ENCODE measurements at regions not wholly inside any gene's neighbourhood (a gene's known extent, or its start where the extent isn't known, plus 50 kb on each side); places are given as distances from the start of the nearest gene placed in this dataset.

- Histone ChIP-seq H3K9me3 (ENCODE audit: control insufficient read depth in 1 of 2, insufficient read depth in 1 of 2, low read depth in 1 of 2, low read length in 2 of 2) (no peaks in the 10 kb centered on the region), H4K20me1 (ENCODE audit: insufficient read depth) (no peaks in the 10 kb centered on the region), H3K9me2 (ENCODE audit: insufficient read depth) (no peaks in the 10 kb centered on the region), H3K36me3 (ENCODE audit: control insufficient read depth in 1 of 2, insufficient read depth in 2 of 2, low read length in 2 of 2) (no peaks in the 10 kb centered on the region), H3K4me2 (ENCODE audit: low read length) (no peak overlapping the region), H3K27ac (ENCODE audit: low read depth, low read length) (no peak overlapping the region), H3K9ac (ENCODE audit: low read length) (no peak overlapping the region), H3K27me3 (ENCODE audit: insufficient read depth, low read length) (peaks cover 21% of the 10 kb centered on the region), H2AFZ (ENCODE audit: low read depth, low read length, poor library complexity, severe bottlenecking) (no peak overlapping the region), H3K79me2 (ENCODE audit: insufficient read depth, low read length) (no peaks in the 10 kb centered on the region), H3K4me3 (replicated peaks in 1 of 2; ENCODE audit: low read depth in 1 of 2, low read length in 2 of 2) (no peak overlapping the region), H3K4me1 (ENCODE audit: control insufficient read depth in 1 of 2, insufficient read depth in 2 of 2, low read length in 2 of 2) (no peaks in the 10 kb centered on the region)
- ChIA-PET RAD21 (ENCODE audit: low non-redundant PET in 1 of 2, low total read pairs in 2 of 2, uncharacterized antibody in 2 of 2, unreplicated experiment in 2 of 2) (no interaction called here), CTCF (no interaction called here), POLR2A (no interaction called here)
- no peak for ATAC-seq
- no peak for DNase-seq (ENCODE audit: low read depth, low spot score)
- intact Hi-C loops (cut with micrococcal nuclease): no loop called here
- TF ChIP-seq REST (IDR thresholded peaks at IDR 0.05; ENCODE audit: low read depth): no peak
- TF ChIP-seq ATF3 (IDR thresholded peaks at IDR 0.05): no peak
- no peak for TF ChIP-seq FOSL1 (IDR thresholded peaks at IDR 0.05; ENCODE audit: low read depth)
- no peak for TF ChIP-seq SIN3A (IDR thresholded peaks at IDR 0.05; ENCODE audit: low read depth)
- TF ChIP-seq POLR2AphosphoS5 (IDR thresholded peaks at IDR 0.05; ENCODE audit: low read depth, low read length): no peak
- no peak for TF ChIP-seq TCF7L2 (IDR thresholded peaks at IDR 0.05; ENCODE audit: borderline replicate concordance, extremely low read depth, insufficient read depth, insufficient read length)
- no peak for TF ChIP-seq CBX3 (IDR thresholded peaks at IDR 0.05; ENCODE audit: low read depth)
- TF ChIP-seq SRF (IDR thresholded peaks at IDR 0.05; ENCODE audit: low read depth): no peak
- TF ChIP-seq EGR1 (IDR thresholded peaks at IDR 0.05; ENCODE audit: low read depth): no peak
- no peak for TF ChIP-seq ZFX (IDR thresholded peaks at IDR 0.05)
- no peak for TF ChIP-seq SP1 (IDR thresholded peaks at IDR 0.05; ENCODE audit: low read depth)
- no peak for TF ChIP-seq EZH2 (IDR thresholded peaks at IDR 0.05)
- TF ChIP-seq POLR2A (IDR thresholded peaks at IDR 0.05; ENCODE audit: borderline replicate concordance, extremely low read depth, insufficient read depth, insufficient read length): no peak
- TF ChIP-seq CTCF (IDR thresholded peaks at IDR 0.05 in 2 of 3, conservative IDR thresholded peaks at IDR 0.05 in 1 of 3; ENCODE audit: borderline replicate concordance in 1 of 3, insufficient read depth in 1 of 3, low read depth in 2 of 3, low read length in 2 of 3): no peak
- no peak for TF ChIP-seq MAX (IDR thresholded peaks at IDR 0.05)
- TF ChIP-seq CEBPB (IDR thresholded peaks at IDR 0.05; ENCODE audit: low read depth): no peak
- BruUV-seq (replicated peaks): no TSS peak
These were observed 207.0 kb upstream of the CXCL12 start for GRCh38 chr10:44591911-44592310.

Measured in HCT116 (cell line).